BJ (cell line): ENCODE measurements at regions not wholly inside any gene's neighbourhood (a gene's known extent, or its start where the extent isn't known, plus 50 kb on each side); places are given as distances from the start of the nearest gene placed in this dataset.
"Not testable (repeated sequence)": the region's sequence is repeated elsewhere in the genome, so short reads cannot be mapped to it uniquely, and the experiment has no call there.

Experiments
- CTCF ChIA-PET: fragments of 350-600 bp; formaldehyde crosslinking; extraction: SDS; loops from one replicate; lab custom pipeline; 2021; ENCODE audit warnings: antibody characterized with exemption, inconsistent platforms; lab: Yijun Ruan, JAX
- POLR2A ChIA-PET: fragments of 300-600 bp; sonication (Branson Sonifier 250); formaldehyde crosslinking; extraction: SDS; loops from one replicate; lab custom pipeline; 2021; ENCODE audit warnings: antibody characterized with exemption; lab: Charles Lee
- DNase-seq: peaks from one replicate; pipeline ENCODE4 v3.0.0-alpha.2; 2011; ENCODE audit warnings: low read depth
- H3K27me3 ChIP-seq: 2 replicates; pipeline ENCODE4 v1.6.0; 2011; ENCODE audit warnings: low read length; ENCODE audit not compliant: control insufficient read depth, insufficient read depth
- H3K36me3 ChIP-seq: 2 replicates; pipeline ENCODE4 v1.5.1; 2011; ENCODE audit warnings: low read length; ENCODE audit not compliant: control insufficient read depth, insufficient read depth
- H3K4me3 ChIP-seq: 2 replicates; pipeline ENCODE4 v1.5.1; 2011; ENCODE audit warnings: low read depth, mild to moderate bottlenecking, control low read depth, low read length
- CTCF ChIP-seq: IDR thresholded peaks from 2 replicates; pipeline ENCODE4 v1.5.1; 2011; ENCODE audit warnings: low read depth, mild to moderate bottlenecking, control low read depth, inconsistent platforms, low read length, moderate library complexity; ENCODE audit not compliant: insufficient read depth

- ChIA-PET CTCF (no interaction called here), POLR2A (no interaction called here)
- TF ChIP-seq CTCF, result no peak
- no peaks in the 10 kb centered on the region for H3K36me3 ChIP-seq
- no peaks in the 10 kb centered on the region for H3K27me3 ChIP-seq
- no peak for DNase-seq
- H3K4me3 ChIP-seq, result no peak overlapping the region
Observed at GRCh38 chr3:87550892-87551291, 274.5 kb upstream of the POU1F1 start.

- DNase-seq, result no peak
- Histone ChIP-seq H3K36me3 (no peaks in the 10 kb centered on the region), H3K27me3 (no peaks in the 10 kb centered on the region), H3K4me3 (no peak overlapping the region)
- TF ChIP-seq CTCF, result no peak
- ChIA-PET POLR2A (no interaction called here), CTCF (interaction anchor here (0.7 kb wide), 1 partner anchor 198 kb away, joined by 3 read pairs; no protein-coding TSS in a partner anchor)
Observed at GRCh38 chr3:87549208-87549607, 272.8 kb upstream of the POU1F1 start.

GRCh38 chr3:87548271-87548670, 271.9 kb upstream of the POU1F1 start:
- Histone ChIP-seq H3K27me3 (no peaks in the 10 kb centered on the region), H3K36me3 (no peaks in the 10 kb centered on the region), H3K4me3 (no peak overlapping the region)
- no peak for TF ChIP-seq CTCF
- CTCF ChIA-PET, result interaction anchor here (0.7 kb wide), 1 partner anchor 198 kb away, joined by 3 read pairs; no protein-coding TSS in a partner anchor
- no peak for DNase-seq
- POLR2A ChIA-PET, result no interaction called here

GRCh38 chr3:87546216-87546615, 269.8 kb upstream of the POU1F1 start:
- ChIA-PET CTCF (no interaction called here), POLR2A (no interaction called here)
- Histone ChIP-seq H3K4me3 (no peak overlapping the region), H3K36me3 (no peaks in the 10 kb centered on the region), H3K27me3 (no peaks in the 10 kb centered on the region)
- DNase-seq, result no peak
- no peak for TF ChIP-seq CTCF

GRCh38 chr3:87543408-87543807, 267.0 kb upstream of the POU1F1 start:
- H3K4me3 ChIP-seq, POLR2A ChIA-PET, H3K36me3 ChIP-seq, H3K27me3 ChIP-seq, CTCF ChIA-PET, DNase-seq: not testable (repeated sequence)

- ChIA-PET CTCF (no interaction called here), POLR2A (no interaction called here)
- Histone ChIP-seq H3K36me3 (no peaks in the 10 kb centered on the region), H3K4me3 (no peak overlapping the region), H3K27me3 (no peaks in the 10 kb centered on the region)
- DNase-seq, result no peak
- TF ChIP-seq CTCF, result no peak
Observed at GRCh38 chr3:87541723-87542122, 265.3 kb upstream of the POU1F1 start.

GRCh38 chr3:87538722-87539121, 262.3 kb upstream of the POU1F1 start:
- H3K4me3 ChIP-seq, H3K27me3 ChIP-seq, DNase-seq, CTCF ChIA-PET, H3K36me3 ChIP-seq, POLR2A ChIA-PET: not testable (repeated sequence)
